C1 segment of cervical spinal cord (tissue), 14 donors: ENCODE measurements at regions not wholly inside any gene's neighbourhood (a gene's known extent, or its start where the extent isn't known, plus 50 kb on each side); places are given as distances from the start of the nearest gene placed in this dataset.

ENCODE experiments used
- DNase-seq, 14 donors: peaks; one replicate each; lab custom pipeline; 2025; lab: John Stamatoyannopoulos, UW

DNA sequence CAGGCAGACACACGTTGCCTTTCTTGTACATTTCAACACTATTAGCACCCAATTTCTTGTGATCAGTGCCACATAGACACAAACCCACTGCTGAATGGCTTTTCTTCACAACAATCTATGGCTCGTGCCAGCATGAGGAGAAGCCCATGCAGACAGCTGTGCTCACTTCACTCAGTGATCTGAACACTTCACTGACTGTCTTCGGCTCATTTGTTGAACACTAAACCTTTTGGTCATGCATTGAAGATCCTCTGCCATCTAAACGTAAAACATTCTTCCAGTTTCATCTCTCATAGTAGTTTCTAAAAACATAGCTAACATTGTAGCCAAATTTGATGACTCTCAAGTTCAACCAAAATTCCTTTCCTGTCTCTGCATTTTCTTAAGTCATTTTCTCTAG, 331.0 kb upstream of the ZP4 start:
- no peak for DNase-seq

DNA sequence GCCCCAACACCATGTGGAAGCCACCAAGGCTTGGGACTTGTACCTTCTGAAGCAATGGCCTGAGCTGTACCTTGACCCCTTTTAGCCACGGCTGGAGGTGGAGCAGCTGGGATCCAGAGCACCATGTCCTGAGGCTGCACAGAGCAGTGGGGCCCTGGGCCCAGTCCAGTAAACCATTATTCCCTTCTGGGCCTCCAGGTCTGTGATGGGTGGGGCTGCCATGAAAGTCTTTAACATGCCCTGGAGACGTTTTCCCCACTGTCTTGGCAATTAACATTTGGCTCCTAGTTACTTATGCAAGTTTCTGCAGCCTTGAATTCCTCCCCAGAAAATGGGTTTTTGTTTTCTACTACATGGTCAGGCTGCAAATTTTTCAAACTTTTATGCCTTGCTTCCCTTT, 323.7 kb upstream of the ZP4 start:
- no peak for DNase-seq

DNA sequence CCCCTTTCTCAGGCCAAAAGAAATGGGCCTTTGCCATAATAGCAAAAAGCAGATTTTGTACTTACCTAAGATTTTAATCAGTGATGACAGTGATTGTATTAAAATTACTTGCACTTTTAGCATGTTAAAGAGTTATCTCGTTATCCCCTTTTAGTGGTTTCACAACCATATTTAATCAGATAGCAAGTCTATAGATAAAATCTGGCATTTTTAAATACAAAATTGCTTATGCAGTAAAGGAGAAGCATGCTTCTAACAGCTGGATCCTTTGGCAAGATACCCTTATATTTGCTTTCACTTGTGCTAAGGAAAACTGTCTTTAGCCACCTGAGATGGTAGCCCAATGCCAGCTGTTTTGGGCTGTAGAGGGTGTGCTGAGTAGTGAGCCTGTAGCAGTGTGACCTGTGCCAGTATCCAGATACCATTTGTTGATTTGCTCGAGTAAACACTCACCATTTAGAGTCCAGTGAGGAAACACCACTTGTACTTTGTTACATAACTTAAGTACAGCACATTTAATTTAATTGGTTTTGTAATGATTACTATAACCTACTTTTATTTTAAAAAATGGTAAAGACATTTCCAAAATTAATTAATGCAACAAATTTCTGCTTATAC, 314.4 kb upstream of the ZP4 start:
- no peak for DNase-seq

DNA sequence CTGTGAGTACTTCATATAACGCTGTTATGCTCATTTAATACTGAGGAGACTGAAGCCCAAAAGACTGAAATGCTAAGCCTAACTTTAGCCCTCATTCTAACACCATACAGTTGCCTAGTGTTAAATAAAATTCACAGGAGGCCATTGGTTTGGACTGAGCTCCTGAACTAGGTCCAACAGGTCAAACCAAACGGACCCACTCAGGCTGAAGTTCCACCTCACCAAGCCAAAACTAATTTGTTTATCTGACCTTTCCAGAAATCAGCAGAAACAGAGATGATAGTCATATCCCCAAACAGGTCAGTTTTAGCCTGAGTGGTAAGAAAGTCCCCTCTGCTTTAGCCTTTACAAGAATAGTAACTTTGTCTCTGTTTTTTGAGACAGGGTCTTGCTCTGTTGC, 311.3 kb upstream of the ZP4 start:
- no peak for DNase-seq

DNA sequence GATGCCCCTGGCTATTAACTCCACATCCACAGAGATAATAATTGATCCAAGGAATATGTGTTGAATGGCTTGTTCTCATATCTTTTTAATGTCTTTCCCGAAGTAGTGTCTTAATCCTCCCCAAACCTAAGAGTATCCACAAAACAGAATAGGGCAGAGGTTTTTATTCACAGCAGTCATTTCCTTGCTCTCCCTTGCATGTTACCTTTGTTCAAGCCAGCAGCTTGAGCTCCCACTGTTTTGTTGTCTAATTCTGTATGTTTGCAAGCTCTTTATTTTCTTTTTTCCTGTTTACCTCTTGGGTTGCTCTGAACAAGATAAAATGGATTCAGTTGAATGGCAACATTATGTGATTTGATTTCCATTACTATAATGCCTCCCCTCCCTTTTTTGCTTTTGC, 308.6 kb upstream of the ZP4 start:
- no peak for DNase-seq

DNA sequence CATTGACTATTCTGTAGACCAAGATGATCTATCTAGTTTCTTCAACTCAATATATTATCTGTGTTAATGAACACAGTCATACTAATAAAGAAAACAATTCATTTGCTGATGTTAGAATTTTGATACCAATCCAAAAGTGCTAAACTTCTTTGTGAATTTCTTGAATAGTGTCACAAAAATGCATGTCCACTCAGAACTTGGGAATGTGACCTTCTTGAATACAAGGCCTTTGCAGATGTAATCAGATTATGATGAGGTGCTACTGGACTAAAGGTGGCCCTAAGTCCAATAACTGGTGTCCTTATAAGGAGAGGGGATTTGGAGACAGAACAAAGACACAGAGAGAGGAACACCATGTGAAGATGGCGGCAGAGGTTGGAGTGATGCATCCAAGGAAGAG, 305.8 kb upstream of the ZP4 start:
- no peak for DNase-seq

DNA sequence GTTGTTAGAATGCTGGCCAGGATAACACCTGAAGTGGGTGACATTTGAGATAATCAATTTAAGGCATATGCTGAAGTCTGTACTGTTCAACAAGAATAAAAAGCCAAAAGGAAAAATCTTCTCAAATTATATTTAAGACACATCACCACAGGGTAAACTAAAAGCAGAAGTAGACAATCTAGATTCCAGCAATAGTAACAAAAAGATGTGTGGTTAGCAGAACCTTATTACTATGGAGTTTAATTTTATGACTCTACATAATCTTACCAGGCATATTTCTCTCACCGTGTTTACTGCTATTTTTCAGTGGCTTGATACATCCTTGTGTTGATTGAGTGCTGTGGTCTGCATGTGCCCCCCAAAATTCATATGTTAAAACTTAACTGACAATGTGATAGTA, 300.4 kb upstream of the ZP4 start:
- no peak for DNase-seq

DNA sequence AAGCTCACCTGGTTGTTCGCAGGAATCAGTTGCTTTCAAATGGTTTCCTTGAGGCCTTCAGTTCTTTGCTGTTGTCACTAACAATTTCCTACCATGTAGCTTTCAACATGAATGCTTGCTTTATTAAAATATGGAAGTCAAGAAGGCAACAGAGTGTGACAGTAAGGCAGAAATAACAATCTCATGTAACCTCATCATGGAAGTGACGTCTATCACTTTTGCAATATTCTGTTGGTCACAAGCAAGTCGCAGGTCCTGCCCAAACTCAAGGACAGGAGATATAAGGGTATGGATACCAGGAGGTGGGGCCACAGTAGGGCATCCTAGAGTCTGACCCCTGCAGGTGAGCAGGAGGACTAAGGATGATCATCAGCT, 296.8 kb upstream of the ZP4 start:
- DNase-seq: no peak

DNA sequence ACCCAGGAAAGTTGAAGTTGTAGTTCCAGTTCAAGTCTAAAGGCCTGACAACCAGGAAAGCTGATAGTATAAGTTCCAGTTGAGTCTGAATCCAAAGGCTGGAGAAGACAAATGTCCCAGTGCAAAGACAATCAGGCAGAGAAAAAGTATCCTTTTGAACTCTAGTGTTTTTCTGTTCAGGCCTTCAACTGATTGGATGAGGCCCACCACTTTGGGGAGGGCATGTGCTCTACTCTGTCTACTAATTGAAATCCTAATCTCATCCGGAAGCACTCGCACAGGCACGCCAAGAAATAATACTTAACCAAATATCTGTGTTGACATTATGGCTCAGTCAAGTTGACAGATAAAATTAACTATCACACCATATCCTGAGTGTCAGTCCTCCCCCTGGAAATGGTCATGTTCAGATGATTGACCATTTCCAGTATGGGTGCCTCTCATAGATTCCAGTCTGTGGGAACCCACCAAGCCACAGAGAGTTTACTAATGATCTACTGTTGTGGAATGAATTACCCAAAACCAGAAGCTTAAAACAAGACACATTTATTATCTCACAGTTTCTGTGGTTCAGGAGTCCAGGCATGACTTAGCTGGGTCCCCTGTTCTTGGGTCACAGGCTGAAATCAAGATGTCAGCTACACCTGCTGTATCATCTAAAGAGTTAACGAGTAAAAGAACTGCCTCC, 296.3 kb upstream of the ZP4 start:
- DNase-seq: no peak

DNA sequence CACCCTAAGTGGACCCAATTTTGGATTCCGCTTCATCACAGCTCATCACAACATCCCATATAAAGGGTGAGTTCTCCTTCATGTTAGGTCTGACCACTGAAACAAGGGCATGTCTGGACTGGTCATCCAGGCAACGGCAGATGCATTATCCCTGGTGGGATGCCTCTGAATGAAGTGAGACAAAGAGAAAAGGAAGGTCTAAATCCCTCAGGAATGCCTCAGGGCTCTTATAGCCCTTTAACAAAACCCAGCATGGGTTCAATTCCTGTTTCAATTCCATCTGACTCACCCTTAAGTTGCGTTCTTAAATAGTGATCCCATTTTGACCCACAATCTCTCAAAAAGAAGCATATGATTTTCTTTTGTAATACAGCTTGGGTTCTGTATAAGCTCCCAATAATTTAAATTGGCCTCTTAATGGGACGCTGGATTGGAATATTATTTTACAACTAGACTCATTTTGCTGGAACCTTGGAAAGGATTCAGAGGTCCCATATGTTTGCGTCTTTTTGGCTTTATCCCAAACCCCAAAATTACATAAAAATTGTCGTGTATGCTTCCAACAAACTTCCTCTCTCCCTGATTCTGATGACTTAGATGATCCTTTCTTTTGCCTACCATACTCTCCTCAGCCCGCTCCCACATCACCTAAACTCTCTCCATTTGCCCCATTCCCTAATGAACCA, 287.4 kb upstream of the ZP4 start:
- no peak for DNase-seq

DNA sequence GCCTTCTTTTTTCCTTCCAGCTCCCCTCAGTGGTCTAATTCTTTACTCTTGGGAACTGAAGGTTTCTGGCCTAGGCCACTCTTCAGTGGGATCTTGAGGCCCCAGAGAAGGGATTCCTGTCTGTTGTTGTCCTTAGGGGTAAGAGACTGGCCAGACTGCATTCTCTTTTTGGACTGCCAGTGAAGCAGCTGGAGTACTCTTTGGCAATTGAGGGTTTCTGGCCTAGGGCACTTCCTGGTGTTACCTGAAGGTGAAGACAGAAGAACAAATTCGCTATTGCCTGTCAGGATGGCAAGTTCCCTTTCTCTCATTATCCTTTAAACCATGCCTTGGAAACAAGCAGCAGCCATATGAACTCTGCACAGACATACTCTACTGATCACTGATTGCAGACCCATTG, 286.6 kb upstream of the ZP4 start:
- DNase-seq: no peak

DNA sequence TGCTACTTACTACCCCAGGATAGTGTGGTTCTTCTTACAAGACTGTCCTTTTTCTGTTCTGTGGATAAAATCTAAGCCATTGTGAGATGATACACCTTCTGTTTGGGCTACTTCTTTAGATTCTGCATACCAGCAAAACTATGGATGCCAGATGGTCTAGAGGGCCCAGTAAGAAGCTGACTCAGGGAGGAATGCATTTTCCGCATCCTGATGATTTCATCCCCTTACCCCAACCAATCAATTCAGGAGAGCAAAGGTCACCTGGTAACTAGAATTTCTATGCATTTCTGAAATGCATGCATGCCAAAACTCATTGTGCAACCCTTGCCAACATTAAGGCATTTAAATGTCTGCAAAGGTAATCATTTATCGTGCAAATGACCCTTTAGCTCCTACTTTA, 285.7 kb upstream of the ZP4 start:
- no peak for DNase-seq

DNA sequence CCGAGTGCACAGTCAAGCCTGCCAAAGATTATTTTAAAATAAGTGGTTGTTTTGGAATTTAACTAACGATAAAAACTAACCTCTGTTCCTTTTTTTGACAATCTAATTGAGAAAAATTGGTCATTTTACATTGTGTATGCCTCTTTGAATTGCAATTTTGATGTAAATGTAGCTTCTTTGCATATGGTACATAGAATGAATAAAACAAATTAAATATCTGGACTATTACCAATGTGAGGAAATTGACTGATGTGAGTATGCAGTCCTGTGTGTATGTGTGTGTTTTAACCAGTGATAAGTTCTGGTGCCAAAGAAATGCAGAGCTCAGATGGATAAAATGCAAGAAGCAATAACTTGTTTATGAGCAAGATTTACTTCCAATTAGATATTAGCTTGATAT, 281.3 kb upstream of the ZP4 start:
- no peak for DNase-seq

DNA sequence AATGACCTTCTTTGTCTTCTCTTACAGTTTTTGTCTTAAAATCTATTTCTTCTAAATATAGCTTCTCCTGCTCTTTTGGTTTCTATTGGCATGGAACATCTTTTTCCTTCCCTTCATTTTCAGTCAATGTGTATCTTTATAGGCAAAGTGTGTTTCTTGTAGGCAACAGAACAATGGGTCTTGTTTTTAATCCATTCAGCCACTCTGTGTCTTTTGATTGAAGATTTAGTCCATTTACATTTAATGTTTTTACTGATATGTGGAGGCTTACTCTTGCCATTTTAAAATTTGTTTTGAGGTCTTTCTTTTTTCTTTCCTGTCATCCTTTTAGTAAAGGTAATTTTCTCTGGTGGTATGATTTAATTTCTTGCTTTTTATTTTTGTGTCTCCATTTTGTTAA, 271.2 kb upstream of the ZP4 start:
- DNase-seq: no peak

DNA sequence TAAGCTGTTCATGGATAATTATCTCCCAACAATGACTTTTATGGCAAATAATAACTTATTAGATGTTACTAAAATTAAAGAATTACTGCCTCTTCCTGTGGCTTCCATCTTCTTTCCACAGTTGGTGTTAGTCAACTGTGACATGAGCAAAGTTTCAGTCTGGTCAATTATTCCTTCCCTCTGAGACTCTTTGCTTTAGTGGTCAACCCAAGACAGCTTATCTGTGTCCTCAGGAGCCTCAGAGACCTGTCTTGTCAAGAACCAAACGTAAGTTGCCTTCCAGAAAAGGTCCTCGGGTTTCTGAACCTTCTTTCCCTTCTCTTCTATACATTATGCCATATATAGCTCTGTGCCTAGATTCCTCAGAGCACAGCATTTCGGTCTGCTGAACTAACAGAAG, 263.2 kb upstream of the ZP4 start:
- DNase-seq: no peak

DNA sequence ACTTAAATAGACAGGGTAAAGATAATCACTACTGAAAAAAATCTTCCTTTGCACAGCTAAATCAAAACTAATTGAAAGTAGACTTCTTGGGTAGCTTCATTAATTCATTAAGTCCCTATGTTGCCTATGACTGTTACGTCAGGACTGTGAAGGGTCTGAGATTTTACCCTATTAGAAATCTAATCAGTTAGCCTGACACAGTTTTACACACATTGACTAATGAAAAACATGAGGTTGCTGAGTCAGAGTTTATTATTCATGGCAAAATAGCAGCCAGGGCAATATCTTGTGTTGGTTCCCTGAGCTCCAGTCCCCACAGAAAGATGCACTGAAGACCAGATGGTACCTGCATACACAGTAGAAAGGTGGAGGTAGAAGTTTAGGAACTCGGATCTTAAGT, 262.5 kb upstream of the ZP4 start:
- no peak for DNase-seq

DNA sequence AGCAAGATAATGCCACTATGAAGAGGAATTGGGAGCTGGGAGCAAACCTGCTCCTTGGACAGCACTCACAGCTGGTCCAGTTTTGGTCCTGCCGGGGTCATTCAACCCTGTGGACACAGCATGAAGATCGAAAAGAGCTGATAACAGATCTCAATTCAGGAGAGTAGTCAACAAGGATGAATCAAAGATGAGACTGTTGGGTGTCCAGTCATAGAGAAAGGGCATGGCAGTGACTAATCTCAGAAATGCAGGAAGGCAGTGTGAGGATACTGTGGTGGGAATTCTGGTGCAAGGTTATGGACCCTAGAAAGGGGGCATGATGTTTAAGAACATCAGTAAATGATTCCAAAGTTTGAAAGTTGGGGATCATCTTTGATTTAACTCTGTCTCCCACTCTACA, 261.4 kb upstream of the ZP4 start:
- no peak for DNase-seq

DNA sequence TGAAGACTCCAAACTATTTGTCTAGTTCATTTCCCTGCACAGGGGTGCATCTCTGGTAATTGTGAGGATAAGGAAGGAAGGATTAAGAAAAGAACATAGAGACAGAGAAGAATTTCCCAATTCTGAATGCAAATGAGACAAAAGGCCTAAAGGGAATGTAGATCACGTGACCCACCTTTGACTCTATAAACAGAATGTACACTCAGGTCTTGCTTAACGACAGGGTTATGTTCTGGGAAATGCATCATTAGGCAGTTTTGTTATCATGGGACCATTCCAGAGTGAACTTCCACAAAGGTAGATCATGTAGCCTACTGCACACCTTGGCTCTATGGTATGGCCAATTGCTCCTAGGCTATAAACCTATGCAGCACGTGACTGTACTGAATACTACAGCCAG, 252.3 kb upstream of the ZP4 start:
- DNase-seq: no peak

DNA sequence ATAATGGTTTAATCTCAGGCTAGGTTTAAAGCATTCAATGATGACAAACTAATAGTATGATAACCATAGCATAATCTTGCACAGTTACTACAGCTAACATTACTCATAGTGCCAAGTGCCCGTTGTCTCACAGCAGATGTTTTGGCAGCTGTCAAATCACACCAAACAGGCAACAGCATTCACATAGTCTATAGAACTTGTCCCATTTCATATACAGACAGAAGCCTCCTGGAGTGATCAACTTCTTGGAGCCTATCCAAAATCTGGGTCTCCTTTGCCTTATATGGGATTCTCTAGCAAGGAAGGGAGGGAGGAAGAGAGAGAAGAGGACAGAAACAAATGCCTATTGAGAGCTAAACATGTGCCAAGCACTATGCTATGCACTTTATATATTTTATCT, 250.6 kb upstream of the ZP4 start:
- DNase-seq: no peak

DNA sequence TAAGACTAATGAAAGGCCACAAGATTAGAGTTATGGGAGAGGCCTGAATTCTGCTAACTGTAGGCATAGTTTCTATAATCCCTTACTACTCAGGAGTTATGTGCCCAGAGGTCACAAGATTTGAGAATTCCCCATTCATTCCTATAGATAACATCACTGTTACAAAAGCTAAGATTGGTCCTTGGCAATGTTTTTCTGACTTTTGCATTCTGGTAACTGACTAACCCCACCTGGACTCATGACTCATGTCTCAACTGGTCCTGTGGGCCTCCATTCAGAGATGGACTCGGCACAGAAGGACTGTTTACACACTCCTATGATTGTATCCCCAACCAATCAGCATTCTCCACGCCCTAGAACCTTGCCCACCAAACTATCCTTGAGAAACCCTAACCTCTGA, 249.0 kb upstream of the ZP4 start:
- no peak for DNase-seq

DNA sequence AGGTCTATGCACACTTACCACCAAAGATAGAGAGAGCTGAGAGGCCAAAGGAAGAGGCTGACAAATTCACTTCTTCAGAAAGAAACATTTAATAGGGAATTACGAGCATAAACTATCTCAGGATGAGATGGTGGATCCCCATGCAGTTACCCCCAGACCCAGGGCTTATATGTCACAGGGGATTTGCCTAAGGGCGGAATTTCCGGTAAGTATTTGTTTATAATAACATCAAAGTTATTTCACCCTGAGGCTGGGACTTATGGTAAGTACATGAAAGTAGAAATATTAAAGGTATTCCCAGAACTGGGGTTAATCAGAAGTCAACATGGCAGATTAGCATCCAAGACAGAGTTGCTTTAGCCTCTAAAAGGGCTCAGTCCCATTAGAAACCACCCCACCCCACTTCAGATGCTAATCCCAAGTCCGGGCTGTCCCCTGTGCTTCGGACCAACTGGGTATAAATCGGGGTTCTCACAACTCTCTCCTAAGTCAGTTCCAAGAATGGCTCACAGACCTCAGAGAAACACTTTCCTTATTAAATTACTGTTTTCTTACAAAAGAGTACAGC, 247.4 kb upstream of the ZP4 start:
- DNase-seq: no peak

DNA sequence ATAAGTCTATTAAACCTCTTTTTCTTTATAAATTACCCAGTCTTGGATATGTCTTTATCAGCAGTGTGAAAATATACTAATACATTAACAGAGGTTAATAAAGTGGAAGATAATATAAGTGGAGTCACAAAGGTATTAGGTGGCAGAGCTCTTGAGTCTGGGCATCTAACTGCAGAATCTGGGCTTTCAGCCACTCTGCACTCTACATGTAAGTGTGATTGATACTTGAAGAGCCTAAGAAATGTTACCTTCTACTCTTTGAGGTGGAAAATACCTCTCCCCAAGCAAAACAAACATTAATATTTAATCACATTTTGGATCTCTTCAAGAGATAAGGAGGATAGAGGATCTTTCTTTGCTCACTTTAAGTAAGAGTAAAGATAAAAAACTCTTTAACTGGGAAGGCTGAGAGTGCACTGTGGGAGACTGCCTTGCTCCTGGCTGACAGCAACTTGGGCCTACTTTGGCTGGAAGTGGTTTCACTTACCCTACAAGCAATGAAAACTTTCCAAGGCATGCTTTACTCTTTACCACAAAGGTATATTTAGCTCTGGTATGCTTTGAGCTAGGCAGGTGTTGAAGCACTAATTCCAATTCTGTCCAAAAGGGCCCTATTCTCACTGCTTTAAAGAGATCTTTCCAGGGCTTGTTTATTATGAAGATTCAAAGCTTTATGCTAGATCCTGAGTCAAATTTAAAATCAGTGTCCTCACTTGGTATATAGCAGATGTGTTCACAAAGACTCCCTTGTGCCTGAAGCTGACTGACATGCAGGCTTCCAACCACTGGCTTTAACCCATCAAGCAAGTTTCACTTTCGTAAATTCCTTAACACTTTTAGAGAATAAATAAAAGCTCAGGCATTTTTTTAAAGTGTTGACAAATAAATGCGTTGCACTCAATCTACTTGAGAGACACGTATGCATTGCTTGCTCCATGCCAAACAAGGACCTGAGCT, 245.3 kb upstream of the ZP4 start:
- no peak for DNase-seq
